NCI-H2227 treated with DMSO at 0.1 percent for 48 hours (cell line): ENCODE measurements at regions not wholly inside any gene's neighbourhood (a gene's known extent, or its start where the extent isn't known, plus 50 kb on each side); places are given as distances from the start of the nearest gene placed in this dataset.
"Not testable (repeated sequence)": the region's sequence is repeated elsewhere in the genome, so short reads cannot be mapped to it uniquely, and the experiment has no call there.

Experiments used
- DNase-seq: peaks from one replicate; lab custom pipeline; 2025; lab: John Stamatoyannopoulos, UW

DNA sequence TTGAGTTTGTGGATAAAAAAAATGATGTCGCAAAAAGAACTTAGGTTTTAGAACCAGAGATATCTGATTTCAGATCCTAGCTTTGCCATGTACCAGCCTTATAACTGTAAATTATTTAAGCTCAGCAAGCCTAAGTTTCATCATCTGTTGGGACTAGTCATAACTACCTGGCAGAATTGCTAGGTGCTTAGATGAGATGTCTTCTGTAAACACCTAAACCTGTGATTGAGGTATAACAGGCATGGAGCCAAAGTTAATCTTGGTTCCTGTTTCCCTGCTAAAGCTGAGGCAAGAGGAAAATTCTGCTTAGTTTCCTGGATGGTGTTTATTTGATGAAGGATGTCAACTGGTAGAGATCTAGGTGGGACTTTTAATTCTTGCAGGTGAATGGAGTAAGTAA, 331.3 kb upstream of the RBMS3 start:
- no peak for DNase-seq

DNA sequence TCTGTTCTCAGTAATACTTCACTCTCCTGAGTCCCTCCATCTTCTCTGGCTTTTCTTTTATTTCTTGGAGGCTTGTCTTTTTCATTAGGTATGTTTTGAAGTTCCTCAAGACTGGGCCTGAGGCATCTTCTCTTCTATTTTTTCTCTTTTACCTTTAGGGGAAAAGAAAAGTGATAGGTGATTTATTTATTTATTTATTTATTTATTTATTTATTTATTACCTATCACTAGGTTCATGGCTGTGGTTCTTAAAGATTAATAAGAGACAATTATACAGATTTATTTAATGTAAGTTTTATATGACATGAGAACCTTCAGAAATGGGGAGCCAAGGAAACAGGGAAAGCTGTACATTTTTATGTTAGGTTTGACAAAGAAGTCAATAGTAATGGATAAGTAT, 330.3 kb upstream of the RBMS3 start:
- DNase-seq, result no peak

- no peak for DNase-seq
These were observed 328.9 kb upstream of the RBMS3 start for GRCh38 chr3:28951772-28952556.

GRCh38 chr3:28958656-28959055, 322.2 kb upstream of the RBMS3 start:
- no peak for DNase-seq

DNA sequence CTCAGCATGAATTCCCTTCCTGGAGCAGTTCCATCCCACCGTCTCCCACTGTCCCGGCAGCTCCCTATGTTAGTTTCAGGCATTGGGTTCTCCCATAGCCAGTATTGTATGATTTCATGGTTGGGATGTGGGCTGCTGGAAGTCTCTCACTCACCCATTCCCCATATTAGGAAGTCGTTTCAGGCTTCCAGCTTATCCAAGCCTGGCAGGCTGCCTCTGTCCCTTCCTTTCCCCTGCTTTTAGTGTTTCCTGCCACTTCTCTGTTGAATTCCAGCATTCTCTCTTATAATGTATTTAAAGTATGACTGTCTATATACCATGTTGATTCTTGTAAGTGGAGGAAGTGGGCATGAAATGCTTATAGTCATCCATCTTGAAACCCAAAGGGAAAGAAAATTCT, 309.7 kb upstream of the RBMS3 start:
- no peak for DNase-seq

DNA sequence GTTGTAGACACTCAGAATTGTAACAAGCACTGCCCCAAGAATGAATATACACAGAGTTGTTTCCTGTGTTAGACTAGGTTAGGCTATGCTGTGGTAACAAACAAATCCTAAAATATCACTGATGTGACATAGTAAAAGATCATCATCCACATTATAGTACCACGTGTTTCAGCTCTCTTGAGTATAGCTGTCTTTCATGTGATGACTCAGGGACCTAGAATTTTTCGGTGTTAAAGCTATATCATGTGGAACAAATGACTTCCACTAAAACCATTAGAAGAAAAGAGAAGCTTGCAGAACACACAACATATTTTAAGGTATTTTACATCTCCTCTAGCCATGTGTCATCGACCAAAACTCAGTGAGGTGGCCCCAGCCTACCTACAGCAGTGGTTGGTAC, 307.9 kb upstream of the RBMS3 start:
- no peak for DNase-seq

GRCh38 chr3:28973609-28974008, 307.3 kb upstream of the RBMS3 start:
- DNase-seq, result no peak

DNA sequence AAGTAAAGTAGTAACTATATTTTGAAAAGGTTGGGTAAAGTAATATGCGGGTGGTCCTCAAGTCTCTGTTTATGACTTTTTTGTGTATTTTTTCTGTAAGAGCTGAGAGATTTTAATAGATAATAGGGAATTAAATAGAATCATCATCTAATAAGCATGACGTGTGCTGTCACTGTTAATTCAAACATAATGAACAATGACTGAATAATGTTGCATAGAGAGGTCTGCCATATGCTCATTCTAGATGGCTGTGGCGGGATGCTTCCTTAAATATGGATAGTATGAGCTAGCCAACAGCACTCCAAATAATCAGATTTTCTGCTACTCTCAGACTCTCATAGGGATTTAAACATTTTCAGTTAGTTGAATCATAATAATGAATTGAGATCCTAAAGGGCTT, 302.8 kb upstream of the RBMS3 start:
- DNase-seq, result no peak

- no peak for DNase-seq
These were observed 300.7 kb upstream of the RBMS3 start for GRCh38 chr3:28980131-28980530.

- no peak for DNase-seq
These were observed 300.2 kb upstream of the RBMS3 start for GRCh38 chr3:28980631-28981030.

- DNase-seq, result no peak
These were observed 298.0 kb upstream of the RBMS3 start for GRCh38 chr3:28982906-28983305.

GRCh38 chr3:28986922-28987321, 293.9 kb upstream of the RBMS3 start:
- DNase-seq, result no peak

- DNase-seq, result no peak
These were observed 291.2 kb upstream of the RBMS3 start for GRCh38 chr3:28989646-28990089.

DNA sequence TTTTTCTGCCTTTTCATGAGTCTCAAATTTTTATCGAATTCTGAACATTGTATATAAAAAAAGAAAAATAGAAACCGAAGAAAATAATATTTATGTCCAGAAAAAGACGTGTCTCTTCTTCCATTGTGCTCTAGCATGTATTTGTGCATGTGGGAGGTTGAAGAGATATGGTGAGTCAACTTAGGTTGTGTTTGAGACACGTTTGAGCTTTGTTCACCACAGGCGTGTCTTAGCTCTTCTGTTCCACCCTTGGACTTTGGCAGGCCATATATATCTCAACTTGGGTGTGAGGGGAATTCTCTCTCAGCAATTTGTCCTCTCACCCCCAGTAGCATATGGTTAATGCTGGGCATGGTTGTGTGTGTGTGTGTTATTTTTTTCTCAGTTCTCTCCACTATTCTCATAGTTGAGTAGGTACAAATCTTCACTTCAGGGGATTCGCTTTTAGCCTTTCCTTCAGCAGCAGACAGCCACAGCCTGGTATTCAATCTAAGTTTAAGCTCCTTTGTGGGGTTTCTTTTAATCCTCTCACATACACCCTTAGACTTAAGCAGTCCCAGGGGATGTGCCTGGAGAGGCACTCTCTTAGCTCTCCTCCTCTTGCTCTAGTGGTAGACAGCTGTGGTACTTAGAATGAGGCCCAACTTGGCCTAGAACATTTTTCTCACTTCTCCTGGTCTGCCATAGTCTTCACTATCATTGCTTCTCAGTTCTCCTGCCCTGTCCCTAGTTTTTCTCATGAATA, 286.5 kb upstream of the RBMS3 start:
- no peak for DNase-seq

DNA sequence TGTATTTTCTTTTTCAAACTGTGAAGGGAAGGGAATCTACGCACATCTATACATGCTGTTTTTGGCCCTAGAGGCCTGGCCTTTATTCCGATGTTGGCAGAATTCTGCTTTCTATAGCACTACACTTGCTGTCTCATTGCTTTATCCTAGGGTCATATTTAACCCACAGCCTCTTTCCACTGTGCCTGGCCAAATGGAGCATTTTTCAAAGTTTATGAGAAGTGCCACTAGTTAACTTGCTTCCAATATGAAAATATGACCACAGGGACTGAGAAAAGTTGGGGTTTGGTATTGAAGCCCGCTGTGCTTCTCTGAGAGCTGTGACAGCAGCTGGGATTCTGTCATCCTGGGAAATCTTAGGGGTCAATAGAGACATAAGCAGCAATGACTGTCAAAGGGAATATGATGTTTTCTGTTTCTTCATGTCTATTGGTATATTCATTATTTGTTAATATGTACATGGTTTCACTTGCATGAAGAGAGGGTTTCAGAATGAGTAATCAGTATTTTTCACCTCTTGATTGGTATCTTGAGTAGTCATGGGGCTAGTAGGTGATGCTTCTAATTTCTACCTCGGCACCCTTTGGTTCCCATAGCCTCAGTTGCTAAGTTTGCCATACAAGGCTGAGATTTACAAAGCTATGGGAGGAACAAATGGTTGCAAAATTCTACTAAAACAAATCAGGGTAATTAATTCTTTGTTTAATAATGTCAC, 275.8 kb upstream of the RBMS3 start:
- DNase-seq, result no peak

- no peak for DNase-seq
These were observed 275.0 kb upstream of the RBMS3 start for GRCh38 chr3:29005862-29006261.

GRCh38 chr3:29011441-29011840, 269.4 kb upstream of the RBMS3 start:
- DNase-seq, result no peak

GRCh38 chr3:29011966-29012365, 268.9 kb upstream of the RBMS3 start:
- DNase-seq, result no peak

DNA sequence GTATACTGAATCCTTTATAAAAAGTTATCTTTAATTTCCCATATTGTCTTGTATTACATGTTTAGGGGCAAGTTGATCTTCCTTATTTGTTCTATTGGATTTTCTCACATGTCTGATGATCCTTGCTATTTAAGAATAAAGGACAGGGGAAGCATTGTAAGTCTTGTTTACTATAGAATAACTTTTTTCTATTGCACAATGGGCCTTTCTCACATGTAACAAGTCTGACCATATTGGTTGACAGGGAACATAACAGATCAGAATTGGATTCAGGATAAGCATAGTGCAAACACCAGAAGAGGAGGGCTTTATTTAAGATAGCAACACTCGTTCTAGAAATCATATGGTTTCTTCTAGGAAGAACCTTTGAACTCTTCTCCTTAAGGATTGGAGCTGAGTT, 257.9 kb upstream of the RBMS3 start:
- no peak for DNase-seq

DNA sequence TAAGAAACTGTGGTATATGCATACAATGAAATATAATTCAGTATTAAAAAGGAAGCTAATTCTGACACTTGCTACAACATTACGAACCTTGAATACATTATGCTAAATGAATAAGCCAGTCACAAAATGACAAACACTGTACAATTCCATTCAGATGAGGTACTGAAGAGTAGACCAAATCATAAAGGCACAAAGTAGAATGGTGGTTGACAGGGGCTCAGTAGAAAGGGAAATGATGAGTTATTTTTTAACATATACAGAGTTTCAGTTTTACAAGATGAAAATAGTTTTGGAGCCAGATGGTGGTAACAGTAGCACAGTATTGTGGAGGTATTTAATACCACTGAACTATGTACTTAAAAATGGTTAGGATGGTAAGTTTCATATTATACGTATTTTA, 254.6 kb upstream of the RBMS3 start:
- DNase-seq, result no peak

DNA sequence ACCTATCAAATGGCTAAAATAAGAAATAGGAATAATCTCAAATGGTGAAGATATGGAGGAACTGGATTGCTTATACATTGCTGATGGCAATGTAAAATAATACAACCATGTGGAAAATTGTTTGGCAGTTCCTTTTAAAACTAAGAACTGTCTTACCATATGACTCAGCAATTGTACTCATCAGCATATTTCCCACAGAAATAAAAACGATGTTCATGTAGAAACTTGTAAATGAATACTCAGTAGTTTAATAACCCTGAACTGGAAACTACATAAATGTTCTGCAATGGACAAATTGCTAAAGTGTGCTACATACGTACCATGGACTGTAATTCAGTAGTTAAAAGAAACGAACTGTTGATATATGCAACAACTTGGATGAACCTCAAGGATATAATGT, 253.9 kb upstream of the RBMS3 start:
- DNase-seq, result no peak

- DNase-seq, result not testable (repeated sequence)
These were observed 249.7 kb upstream of the RBMS3 start for GRCh38 chr3:29031175-29031574.

GRCh38 chr3:29033511-29033910, 247.4 kb upstream of the RBMS3 start:
- no peak for DNase-seq
